ENCODE measurements at regions not wholly inside any gene's neighbourhood (a gene's known extent, or its start where the extent isn't known, plus 50 kb on each side); places are given as distances from the start of the nearest gene placed in this dataset.

- no peak for DNase-seq (ENCODE audit: low read depth in 1 of 2, low spot score in 1 of 2)
- TF ChIP-seq JUND (IDR thresholded peaks at IDR 0.05; ENCODE audit: low read depth), result no peak
- in situ Hi-C loops (cut with HindIII; ENCODE audit: low pct_unique_long_range_greater_than_20kb, low sequenced_read_pairs), result no loop called here
Measured at GRCh38 chr12:87529413-87529812, 499.8 kb downstream of the C12orf50 start.

GRCh38 chr12:87520968-87521367 lies 508.2 kb downstream of the C12orf50 start:
- in situ Hi-C loops (cut with HindIII; ENCODE audit: low pct_unique_long_range_greater_than_20kb, low sequenced_read_pairs), result no loop called here
- no peak for DNase-seq (ENCODE audit: low read depth in 1 of 2, low spot score in 1 of 2)
- no peak for TF ChIP-seq JUND (IDR thresholded peaks at IDR 0.05; ENCODE audit: low read depth)

- in situ Hi-C loops (cut with HindIII; ENCODE audit: low pct_unique_long_range_greater_than_20kb, low sequenced_read_pairs), result no loop called here
- no peak for DNase-seq (ENCODE audit: low read depth in 1 of 2, low spot score in 1 of 2)
- no peak for TF ChIP-seq JUND (IDR thresholded peaks at IDR 0.05; ENCODE audit: low read depth)
Measured at GRCh38 chr12:87518481-87518880, 510.7 kb downstream of the C12orf50 start.

GRCh38 chr12:87518036-87518435 lies 511.2 kb downstream of the C12orf50 start:
- TF ChIP-seq JUND (IDR thresholded peaks at IDR 0.05; ENCODE audit: low read depth), result no peak
- in situ Hi-C loops (cut with HindIII; ENCODE audit: low pct_unique_long_range_greater_than_20kb, low sequenced_read_pairs), result no loop called here
- no peak for DNase-seq (ENCODE audit: low read depth in 1 of 2, low spot score in 1 of 2)

GRCh38 chr12:87513536-87514280 lies 515.5 kb downstream of the C12orf50 start:
- DNase-seq (ENCODE audit: low read depth in 1 of 2, low spot score in 1 of 2), result no peak
- TF ChIP-seq JUND (IDR thresholded peaks at IDR 0.05; ENCODE audit: low read depth), result no peak
- in situ Hi-C loops (cut with HindIII; ENCODE audit: low pct_unique_long_range_greater_than_20kb, low sequenced_read_pairs), result no loop called here

GRCh38 chr12:87511371-87511770 lies 517.8 kb downstream of the C12orf50 start:
- in situ Hi-C loops (cut with HindIII; ENCODE audit: low pct_unique_long_range_greater_than_20kb, low sequenced_read_pairs), result no loop called here
- DNase-seq (ENCODE audit: low read depth in 1 of 2, low spot score in 1 of 2), result no peak
- no peak for TF ChIP-seq JUND (IDR thresholded peaks at IDR 0.05; ENCODE audit: low read depth)

- peak in 1 of 2 experiments; percentile 42 for DNase-seq (ENCODE audit: low read depth in 1 of 2, low spot score in 1 of 2)
- in situ Hi-C loops (cut with HindIII; ENCODE audit: low pct_unique_long_range_greater_than_20kb, low sequenced_read_pairs), result no loop called here
- TF ChIP-seq JUND (IDR thresholded peaks at IDR 0.05; ENCODE audit: low read depth), result no peak
Measured at GRCh38 chr12:87509237-87509820, 519.9 kb downstream of the C12orf50 start.

- TF ChIP-seq JUND (IDR thresholded peaks at IDR 0.05; ENCODE audit: low read depth), result no peak
- no peak for DNase-seq (ENCODE audit: low read depth in 1 of 2, low spot score in 1 of 2)
- in situ Hi-C loops (cut with HindIII; ENCODE audit: low pct_unique_long_range_greater_than_20kb, low sequenced_read_pairs), result no loop called here
Measured at GRCh38 chr12:87491598-87491997, 537.6 kb downstream of the C12orf50 start.

GRCh38 chr12:87491089-87491488 lies 538.1 kb downstream of the C12orf50 start:
- in situ Hi-C loops (cut with HindIII; ENCODE audit: low pct_unique_long_range_greater_than_20kb, low sequenced_read_pairs), result no loop called here
- 0 out of 2 replicates have a peak, but pooled peaks have one; percentile 18 for TF ChIP-seq JUND (IDR thresholded peaks at IDR 0.05; ENCODE audit: low read depth)
- no peak for DNase-seq (ENCODE audit: low read depth in 1 of 2, low spot score in 1 of 2)

- in situ Hi-C loops (cut with HindIII; ENCODE audit: low pct_unique_long_range_greater_than_20kb, low sequenced_read_pairs), result no loop called here
- no peak for DNase-seq (ENCODE audit: low read depth in 1 of 2, low spot score in 1 of 2)
- no peak for TF ChIP-seq JUND (IDR thresholded peaks at IDR 0.05; ENCODE audit: low read depth)
Measured at GRCh38 chr12:87469295-87469694, 559.9 kb downstream of the C12orf50 start.

- DNase-seq (ENCODE audit: low read depth in 1 of 2, low spot score in 1 of 2), result no peak
- TF ChIP-seq JUND (IDR thresholded peaks at IDR 0.05; ENCODE audit: low read depth), result no peak
- in situ Hi-C loops (cut with HindIII; ENCODE audit: low pct_unique_long_range_greater_than_20kb, low sequenced_read_pairs), result no loop called here
Measured at GRCh38 chr12:87467936-87468335, 561.3 kb downstream of the C12orf50 start.

GRCh38 chr12:87464565-87464964 lies 564.6 kb downstream of the C12orf50 start:
- TF ChIP-seq JUND (IDR thresholded peaks at IDR 0.05; ENCODE audit: low read depth), result no peak
- no peak for DNase-seq (ENCODE audit: low read depth in 1 of 2, low spot score in 1 of 2)
- in situ Hi-C loops (cut with HindIII; ENCODE audit: low pct_unique_long_range_greater_than_20kb, low sequenced_read_pairs), result no loop called here

- in situ Hi-C loops (cut with HindIII; ENCODE audit: low pct_unique_long_range_greater_than_20kb, low sequenced_read_pairs), result no loop called here
- DNase-seq (ENCODE audit: low read depth in 1 of 2, low spot score in 1 of 2), result peak in 1 of 2 experiments; percentile 19
- no peak for TF ChIP-seq JUND (IDR thresholded peaks at IDR 0.05; ENCODE audit: low read depth)
Measured at GRCh38 chr12:87444039-87444438, 585.2 kb downstream of the C12orf50 start.
